ENCODE measurements at regions not wholly inside any gene's neighbourhood (a gene's known extent, or its start where the extent isn't known, plus 50 kb on each side); places are given as distances from the start of the nearest gene placed in this dataset.

DNA sequence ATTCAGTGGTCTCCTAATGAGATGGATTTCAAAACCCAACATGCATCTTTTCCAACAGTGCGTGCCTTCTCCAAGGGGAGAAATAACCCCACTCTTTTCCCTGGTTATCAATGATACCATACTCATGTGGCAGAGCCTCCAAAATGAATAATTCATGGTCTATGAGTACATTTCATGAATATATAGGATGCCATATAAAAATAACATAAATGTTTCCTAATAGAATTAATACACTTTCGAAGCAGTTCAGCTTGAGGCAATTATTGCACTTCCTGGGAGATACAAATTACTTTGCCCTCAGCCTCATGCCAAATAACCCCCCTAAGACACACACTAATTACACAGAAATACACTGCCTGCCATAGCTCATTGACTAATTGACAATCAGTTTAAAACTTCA is 318.6 kb downstream of the ZSWIM6 start:
- TF ChIP-seq, protein P1, sequence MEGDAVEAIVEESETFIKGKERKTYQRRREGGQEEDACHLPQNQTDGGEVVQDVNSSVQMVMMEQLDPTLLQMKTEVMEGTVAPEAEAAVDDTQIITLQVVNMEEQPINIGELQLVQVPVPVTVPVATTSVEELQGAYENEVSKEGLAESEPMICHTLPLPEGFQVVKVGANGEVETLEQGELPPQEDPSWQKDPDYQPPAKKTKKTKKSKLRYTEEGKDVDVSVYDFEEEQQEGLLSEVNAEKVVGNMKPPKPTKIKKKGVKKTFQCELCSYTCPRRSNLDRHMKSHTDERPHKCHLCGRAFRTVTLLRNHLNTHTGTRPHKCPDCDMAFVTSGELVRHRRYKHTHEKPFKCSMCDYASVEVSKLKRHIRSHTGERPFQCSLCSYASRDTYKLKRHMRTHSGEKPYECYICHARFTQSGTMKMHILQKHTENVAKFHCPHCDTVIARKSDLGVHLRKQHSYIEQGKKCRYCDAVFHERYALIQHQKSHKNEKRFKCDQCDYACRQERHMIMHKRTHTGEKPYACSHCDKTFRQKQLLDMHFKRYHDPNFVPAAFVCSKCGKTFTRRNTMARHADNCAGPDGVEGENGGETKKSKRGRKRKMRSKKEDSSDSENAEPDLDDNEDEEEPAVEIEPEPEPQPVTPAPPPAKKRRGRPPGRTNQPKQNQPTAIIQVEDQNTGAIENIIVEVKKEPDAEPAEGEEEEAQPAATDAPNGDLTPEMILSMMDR (IDR thresholded peaks at IDR 0.05), result no peak
- ATAC-seq (ENCODE audit: low FRiP score), result no peak
- DNase-seq (ENCODE audit: low spot score), result no peak

DNA sequence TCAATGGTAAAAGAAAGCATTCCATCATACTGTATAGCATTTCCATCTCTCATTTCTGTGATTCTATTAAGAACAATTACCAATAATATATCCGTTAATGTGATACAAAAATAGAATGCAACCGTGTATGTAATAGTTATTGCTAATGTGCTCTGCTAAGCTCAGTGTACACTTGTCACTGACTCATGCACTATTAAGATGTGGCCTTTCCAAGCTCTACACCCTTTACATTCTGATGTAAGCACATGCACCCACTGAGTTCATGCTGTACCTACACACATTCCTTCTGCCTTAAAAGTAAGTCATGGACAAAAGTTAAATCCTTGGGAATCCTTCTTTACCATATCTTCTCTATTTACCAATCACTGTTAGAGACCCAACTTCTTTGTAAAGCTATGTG is 319.1 kb downstream of the ZSWIM6 start:
- DNase-seq (ENCODE audit: low spot score) (no peak), ATAC-seq (ENCODE audit: low FRiP score) (no peak)
- TF ChIP-seq, protein P1 (IDR thresholded peaks at IDR 0.05), result no peak

DNA sequence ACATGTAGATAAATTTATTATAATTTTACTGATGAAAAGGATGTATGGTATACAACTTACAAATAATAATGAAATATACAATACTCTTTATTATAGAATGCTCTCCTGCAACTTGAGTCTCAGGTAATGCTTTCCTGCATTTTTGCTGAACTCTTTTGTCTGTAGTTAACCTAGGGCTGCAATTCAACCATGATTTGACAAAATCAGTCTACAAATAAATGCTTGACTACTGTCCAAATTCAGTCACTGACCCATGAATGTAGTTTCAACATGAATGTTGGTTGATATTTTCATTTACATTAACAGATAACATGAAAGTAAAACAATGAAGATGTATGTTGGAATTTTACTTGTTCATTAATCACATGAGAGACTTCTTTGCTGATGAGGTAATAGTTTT is 320.9 kb downstream of the ZSWIM6 start:
- TF ChIP-seq, protein P1 (IDR thresholded peaks at IDR 0.05), result no peak
- no peak for DNase-seq (ENCODE audit: low spot score)
- ATAC-seq (ENCODE audit: low FRiP score), result no peak

DNA sequence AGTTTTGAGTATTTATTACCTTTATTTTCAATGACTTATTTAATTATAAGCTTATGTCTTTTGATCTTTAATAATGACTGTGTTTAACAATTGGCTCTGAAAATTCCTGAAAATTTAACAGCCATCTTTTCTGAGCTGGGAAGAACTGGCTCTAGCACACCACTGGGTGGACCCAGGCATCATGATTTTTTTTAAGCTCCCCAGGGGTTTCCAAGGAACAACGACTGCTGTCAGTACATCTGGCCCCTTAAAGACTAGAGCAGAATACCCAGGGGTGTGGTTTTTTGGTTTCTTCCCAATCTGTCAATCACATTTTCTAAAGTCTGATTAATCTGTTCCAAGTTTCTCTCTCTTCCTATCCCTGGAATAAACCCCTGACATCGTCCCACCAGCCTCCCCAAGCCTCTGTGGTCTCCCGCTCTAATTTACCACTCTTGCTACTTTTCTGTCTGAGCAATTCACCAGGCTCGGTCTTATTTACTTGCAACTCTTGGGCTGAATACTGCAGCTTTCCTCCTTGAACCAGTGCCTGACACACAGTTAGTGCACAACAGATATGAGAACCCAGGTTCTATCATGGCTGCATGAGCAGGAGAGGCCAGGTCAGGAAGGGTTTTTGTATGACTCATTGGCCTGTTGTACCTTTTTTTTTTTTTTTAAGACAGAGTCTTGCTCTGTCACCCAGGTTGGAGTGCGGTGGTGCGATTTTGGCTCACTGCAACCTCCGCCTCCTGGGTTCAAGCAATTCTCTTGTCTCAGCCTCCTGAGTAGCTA is 321.9 kb downstream of the ZSWIM6 start:
- TF ChIP-seq, protein P1 (IDR thresholded peaks at IDR 0.05), result no peak
- ATAC-seq (ENCODE audit: low FRiP score) (no peak), DNase-seq (ENCODE audit: low spot score) (no peak)

DNA sequence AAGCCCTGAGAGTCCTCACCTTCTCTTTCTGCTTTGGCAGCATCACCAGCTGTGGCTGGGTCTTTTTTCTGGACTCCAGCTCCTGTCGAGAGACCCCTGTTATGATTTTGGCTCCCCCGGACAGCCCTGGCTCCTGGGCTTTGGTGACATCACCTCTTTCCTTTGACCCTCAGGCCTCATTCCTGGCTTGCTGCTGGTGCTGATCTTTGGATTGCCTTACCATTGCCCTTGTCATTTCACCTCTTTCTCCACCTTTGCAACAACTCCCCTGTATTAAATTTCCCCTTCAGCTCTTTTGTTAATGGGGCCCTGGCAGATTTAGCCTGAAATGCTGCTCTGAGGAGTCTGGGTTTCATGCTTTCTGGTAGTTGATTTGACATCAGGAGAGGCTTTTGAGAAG is 322.8 kb downstream of the ZSWIM6 start:
- TF ChIP-seq, protein P1 (IDR thresholded peaks at IDR 0.05), result no peak
- ATAC-seq (ENCODE audit: low FRiP score), result no peak
- no peak for DNase-seq (ENCODE audit: low spot score)

DNA sequence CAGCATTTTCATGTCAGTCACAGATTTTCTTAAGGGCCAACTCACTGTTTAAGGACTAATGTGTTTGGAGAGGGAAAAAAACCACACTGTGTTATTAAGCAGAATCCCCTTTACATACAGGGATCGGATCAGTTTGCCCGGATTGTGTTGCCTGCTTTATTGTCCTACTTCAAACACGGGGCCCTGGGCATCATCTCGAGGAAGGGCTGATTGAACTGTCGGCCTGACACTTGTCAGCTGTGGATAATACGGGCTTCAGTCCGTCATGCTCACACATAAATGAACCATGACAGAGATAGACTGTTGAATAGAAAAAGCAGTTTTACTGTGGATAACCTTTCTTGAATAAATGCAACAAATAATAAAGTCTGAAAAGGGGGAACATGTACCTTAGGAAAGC is 325.0 kb downstream of the ZSWIM6 start:
- DNase-seq (ENCODE audit: low spot score), result no peak
- ATAC-seq (ENCODE audit: low FRiP score), result no peak
- TF ChIP-seq, protein P1 (IDR thresholded peaks at IDR 0.05), result no peak

DNA sequence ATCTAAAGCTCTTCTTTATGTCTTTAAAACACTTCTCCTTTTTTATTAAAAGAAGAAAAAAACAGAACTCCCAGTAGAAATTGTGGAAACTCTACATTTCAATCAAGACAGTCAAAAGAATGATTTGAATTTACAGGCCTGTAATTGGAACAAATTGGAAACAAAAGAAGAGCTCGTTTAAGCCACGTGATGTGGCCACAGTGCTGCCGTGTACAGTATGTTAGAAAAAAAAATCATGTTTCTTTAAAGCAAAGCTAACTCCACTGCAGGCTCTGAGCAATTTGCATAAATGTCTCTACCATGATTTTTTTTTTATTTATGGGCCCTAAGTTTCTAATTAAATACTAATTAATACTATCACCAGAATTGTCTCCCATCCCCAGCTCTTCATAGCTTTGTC is 325.6 kb downstream of the ZSWIM6 start:
- DNase-seq (ENCODE audit: low spot score) (no peak), ATAC-seq (ENCODE audit: low FRiP score) (no peak)
- TF ChIP-seq, protein P1 (IDR thresholded peaks at IDR 0.05), result no peak
